ENCODE measurements at regions not wholly inside any gene's neighbourhood (a gene's known extent, or its start where the extent isn't known, plus 50 kb on each side); places are given as distances from the start of the nearest gene placed in this dataset.

DNA sequence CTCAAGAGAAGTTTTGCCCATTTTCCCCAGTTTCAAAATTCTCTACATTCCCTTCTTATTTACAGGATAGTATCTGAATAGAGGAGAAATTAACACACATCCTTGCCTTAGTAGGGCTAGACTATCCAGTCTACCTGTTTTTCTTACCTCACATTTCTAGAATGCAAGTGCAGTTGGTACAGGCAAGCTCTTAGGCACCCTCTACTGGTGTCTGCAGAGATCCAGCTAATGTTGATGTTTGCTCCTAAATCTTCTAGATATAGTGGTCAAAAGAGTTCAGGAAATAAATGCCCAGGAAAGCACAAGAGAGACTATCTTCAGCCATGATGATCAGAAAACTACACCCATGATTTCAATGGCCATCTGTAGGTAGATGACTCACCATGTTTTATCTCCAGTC, 205.3 kb downstream of the HTR7 start:
- DNase-seq (ENCODE audit: extremely low read depth in 1 of 2, low read depth in 1 of 2), result no peak

DNA sequence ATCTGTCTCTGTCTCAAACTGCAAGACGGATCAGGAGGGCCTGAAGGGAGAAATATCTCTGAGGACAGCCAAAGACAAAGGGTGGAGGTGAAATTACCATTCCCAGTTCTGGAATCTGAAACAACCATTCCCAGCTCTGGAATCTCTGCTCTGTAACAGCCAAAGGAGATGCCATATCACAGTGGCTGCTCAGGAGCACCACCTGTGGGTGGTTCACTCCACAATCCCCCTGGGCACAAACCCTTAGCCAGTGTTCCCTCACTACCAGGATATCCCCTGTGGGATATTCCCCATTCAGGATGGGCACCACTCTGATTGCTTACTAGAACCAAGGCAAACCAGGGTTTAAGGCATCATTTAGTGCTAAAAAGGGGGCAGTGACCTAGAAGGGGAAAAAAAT, 199.0 kb downstream of the HTR7 start:
- DNase-seq (ENCODE audit: extremely low read depth in 1 of 2, low read depth in 1 of 2), result no peak

DNA sequence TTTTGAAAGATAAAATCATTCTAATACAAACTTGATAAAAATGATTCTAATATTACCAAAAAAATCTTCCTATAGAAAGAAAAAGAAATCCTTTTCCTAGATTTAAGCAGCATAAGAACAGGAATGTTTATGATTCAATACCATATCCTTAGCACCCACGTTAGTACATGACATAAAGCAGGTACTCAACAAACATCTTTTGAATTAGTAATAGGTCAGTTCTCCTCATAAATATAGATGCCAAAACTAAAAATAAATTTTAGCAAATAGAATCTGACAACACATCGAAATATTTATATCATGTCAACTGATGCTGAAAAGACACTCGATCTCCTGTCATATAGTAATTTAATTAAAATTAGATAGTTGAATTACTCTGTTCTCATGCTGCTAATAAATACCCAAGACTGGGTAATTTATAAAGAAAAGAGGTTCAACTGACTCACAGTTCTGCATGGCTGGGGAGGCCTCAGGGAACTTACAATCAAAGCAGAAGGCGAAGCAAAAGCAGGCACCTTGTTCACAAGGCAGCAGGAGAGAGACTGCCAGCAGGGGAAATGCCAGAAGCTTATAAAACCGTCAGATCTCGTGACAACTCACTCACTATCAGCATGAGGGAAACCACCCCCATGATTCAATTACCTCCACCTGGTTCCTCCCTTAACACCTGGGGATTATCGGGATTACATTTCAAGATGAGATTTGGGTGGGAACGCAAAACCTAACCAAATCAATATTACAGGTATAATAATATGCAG, 191.8 kb downstream of the HTR7 start:
- DNase-seq (ENCODE audit: extremely low read depth in 1 of 2, low read depth in 1 of 2), result no peak

DNA sequence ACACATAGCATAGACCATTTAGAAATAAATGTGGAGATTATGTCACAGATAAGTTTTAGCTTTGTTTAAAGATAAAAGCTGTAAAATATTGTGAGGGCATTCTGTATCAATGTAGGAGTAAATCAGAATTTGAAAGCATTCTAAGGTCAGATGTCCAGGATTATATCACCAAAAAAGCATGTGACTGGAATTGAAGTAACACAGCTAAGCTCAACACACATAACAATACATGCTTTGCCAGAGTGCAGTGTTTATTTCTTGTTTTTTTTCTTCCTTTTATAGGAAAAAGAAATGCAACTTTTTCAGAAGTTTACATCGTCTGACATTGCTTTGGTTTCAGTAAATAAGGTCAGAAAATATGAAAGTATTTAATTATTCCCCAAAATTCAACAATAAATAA, 183.4 kb downstream of the HTR7 start:
- DNase-seq (ENCODE audit: extremely low read depth in 1 of 2, low read depth in 1 of 2), result no peak

DNA sequence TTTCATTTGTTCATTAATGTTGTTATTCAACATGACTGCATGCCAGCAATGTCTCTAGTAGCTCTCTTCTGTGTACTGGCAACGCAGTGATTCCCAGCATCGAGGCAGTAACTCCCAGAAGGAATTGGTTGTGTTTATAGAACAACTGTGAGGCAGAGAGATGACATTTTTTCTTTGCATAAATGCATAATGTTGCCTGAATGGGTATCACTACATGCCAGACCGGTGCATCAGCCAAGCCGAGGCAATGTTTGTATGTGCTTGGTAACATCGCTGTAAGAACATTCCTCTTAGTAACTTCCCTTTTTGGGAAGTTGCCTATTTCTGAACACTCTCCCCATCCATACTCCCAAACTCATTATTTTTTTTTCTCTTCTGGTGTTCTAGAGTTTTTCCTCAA, 182.9 kb downstream of the HTR7 start:
- DNase-seq (ENCODE audit: extremely low read depth in 1 of 2, low read depth in 1 of 2), result no peak

DNA sequence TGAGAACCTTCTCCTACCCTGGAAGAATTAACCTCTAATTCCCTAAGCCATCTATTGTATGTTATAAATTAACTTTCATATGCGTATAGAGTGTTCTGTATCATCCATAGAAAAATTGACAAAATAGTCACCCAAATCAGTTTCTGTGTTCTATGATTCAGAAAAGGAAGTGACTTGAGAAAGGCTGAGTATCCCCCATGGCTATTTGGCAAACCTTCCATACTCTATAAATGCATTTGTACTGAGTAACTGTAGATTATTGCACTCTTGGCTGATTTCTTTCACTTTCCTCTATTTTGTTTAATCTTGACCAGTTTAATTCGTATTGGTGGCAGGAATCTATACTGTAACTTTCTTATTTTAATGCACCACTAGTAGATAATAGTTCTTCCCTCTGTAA, 182.2 kb downstream of the HTR7 start:
- no peak for DNase-seq (ENCODE audit: extremely low read depth in 1 of 2, low read depth in 1 of 2)
